ENCODE measurements at regions not wholly inside any gene's neighbourhood (a gene's known extent, or its start where the extent isn't known, plus 50 kb on each side); places are given as distances from the start of the nearest gene placed in this dataset.

- Histone ChIP-seq H3K36me3 (ENCODE audit: control insufficient read depth in 4 of 4, insufficient read depth in 4 of 4, low read length in 3 of 4) (no peaks in the 10 kb centered on the region), H3K27ac (ENCODE audit: insufficient read depth in 1 of 2, low read depth in 1 of 2, low read length in 2 of 2, poor library complexity in 1 of 2, severe bottlenecking in 2 of 2) (no peak overlapping the region), H3K27me3 (replicated peaks in 2 of 5; ENCODE audit: control insufficient read depth in 4 of 5, insufficient read depth in 5 of 5, low read length in 4 of 5) (peaks cover 0 to 52% (median 9%) of the 10 kb centered on the region in 5 experiments), H3K4me3 (ENCODE audit: control insufficient read depth in 1 of 7, extremely low read depth in 1 of 7, insufficient read depth in 4 of 7, low read depth in 2 of 7, low read length in 6 of 7) (no peak overlapping the region), H3K4me1 (ENCODE audit: control extremely low read depth in 1 of 4, control insufficient read depth in 4 of 4, insufficient read depth in 4 of 4, low read length in 3 of 4) (no peaks in the 10 kb centered on the region), H3K9me3 (ENCODE audit: control extremely low read depth in 1 of 5, control insufficient read depth in 4 of 5, insufficient read depth in 2 of 5, low read depth in 1 of 5, low read length in 4 of 5) (no peaks in the 10 kb centered on the region)
- 83% methylated on average over 12 of the region's 13 CpGs for WGBS (ENCODE audit: insufficient coverage)
- POLR2A ChIA-PET: no interaction called here
- CTCF ChIA-PET: interaction anchor here (1.1 kb wide), 1 partner anchor 11 kb away, joined by 3 read pairs; no protein-coding TSS in a partner anchor
- no peak for DNase-seq
Observed at GRCh38 chr11:69869311-69869939, 50.2 kb upstream of the FGF3 start.

GRCh38 chr11:69870766-69871165, 51.5 kb upstream of the FGF3 start:
- ChIA-PET CTCF (interaction anchor here (1.6 kb wide), 1 partner anchor 14 kb away, joined by 3 read pairs; no protein-coding TSS in a partner anchor), POLR2A (no interaction called here)
- H3K36me3 ChIP-seq (ENCODE audit: control insufficient read depth in 4 of 4, insufficient read depth in 4 of 4, low read length in 3 of 4): no peaks in the 10 kb centered on the region

GRCh38 chr11:69873166-69874077, 54.2 kb upstream of the FGF3 start:
- ChIA-PET POLR2A (no interaction called here), CTCF (interaction anchor here (1.1 to 1.7 kb wide), 3 partner anchors 10 to 17 kb away, joined by 3 to 7 read pairs (median 5); no protein-coding TSS in a partner anchor)
- 95% methylated on average over 10 of the region's 15 CpGs for WGBS (ENCODE audit: insufficient coverage)
- no peaks in the 10 kb centered on the region for H3K4me1 ChIP-seq (ENCODE audit: control extremely low read depth in 1 of 4, control insufficient read depth in 4 of 4, insufficient read depth in 4 of 4, low read length in 3 of 4)
- H3K9me3 ChIP-seq (ENCODE audit: control extremely low read depth in 1 of 5, control insufficient read depth in 4 of 5, insufficient read depth in 2 of 5, low read depth in 1 of 5, low read length in 4 of 5): no peaks in the 10 kb centered on the region
- no peak overlapping the region for H3K4me3 ChIP-seq (ENCODE audit: control insufficient read depth in 1 of 7, extremely low read depth in 1 of 7, insufficient read depth in 4 of 7, low read depth in 2 of 7, low read length in 6 of 7)
- peaks cover 0 to 46% (median 2%) of the 10 kb centered on the region in 5 experiments for H3K27me3 ChIP-seq (replicated peaks in 2 of 5; ENCODE audit: control insufficient read depth in 4 of 5, insufficient read depth in 5 of 5, low read length in 4 of 5)
- H3K36me3 ChIP-seq (ENCODE audit: control insufficient read depth in 4 of 4, insufficient read depth in 4 of 4, low read length in 3 of 4): no peaks in the 10 kb centered on the region
- H3K27ac ChIP-seq (ENCODE audit: insufficient read depth in 1 of 2, low read depth in 1 of 2, low read length in 2 of 2, poor library complexity in 1 of 2, severe bottlenecking in 2 of 2): no peak overlapping the region
- no peak for DNase-seq

More at GRCh38 chr11:69870766-69871165, 51.5 kb upstream of the FGF3 start:
- no peaks in the 10 kb centered on the region for H3K4me1 ChIP-seq (ENCODE audit: control extremely low read depth in 1 of 4, control insufficient read depth in 4 of 4, insufficient read depth in 4 of 4, low read length in 3 of 4)
- H3K4me3 ChIP-seq (ENCODE audit: control insufficient read depth in 1 of 7, extremely low read depth in 1 of 7, insufficient read depth in 4 of 7, low read depth in 2 of 7, low read length in 6 of 7): no peak overlapping the region
- no peaks in the 10 kb centered on the region for H3K9me3 ChIP-seq (ENCODE audit: control extremely low read depth in 1 of 5, control insufficient read depth in 4 of 5, insufficient read depth in 2 of 5, low read depth in 1 of 5, low read length in 4 of 5)
- no peak for DNase-seq
- H3K27ac ChIP-seq (ENCODE audit: insufficient read depth in 1 of 2, low read depth in 1 of 2, low read length in 2 of 2, poor library complexity in 1 of 2, severe bottlenecking in 2 of 2): no peak overlapping the region
- 61% methylated on average over 2 of the region's 3 CpGs for WGBS (ENCODE audit: insufficient coverage)
- peaks cover 0 to 59% (median 9%) of the 10 kb centered on the region in 5 experiments for H3K27me3 ChIP-seq (replicated peaks in 2 of 5; ENCODE audit: control insufficient read depth in 4 of 5, insufficient read depth in 5 of 5, low read length in 4 of 5)

- CTCF ChIA-PET: interaction anchor here (1.1 to 1.7 kb wide), 2 partner anchors 9 to 13 kb away, joined by 5 to 7 read pairs; no protein-coding TSS in a partner anchor
- 90% methylated on average over 15 of the region's 22 CpGs for WGBS (ENCODE audit: insufficient coverage)
- H3K27me3 ChIP-seq (replicated peaks in 2 of 5; ENCODE audit: control insufficient read depth in 4 of 5, insufficient read depth in 5 of 5, low read length in 4 of 5): peaks cover 0 to 40% (median 2%) of the 10 kb centered on the region in 5 experiments
Observed at GRCh38 chr11:69874178-69874983, 55.2 kb upstream of the FGF3 start.

GRCh38 chr11:69874984-69875624, 55.9 kb upstream of the FGF3 start:
- ChIA-PET POLR2A (no interaction called here), CTCF (no interaction called here)
- Histone ChIP-seq H3K27me3 (replicated peaks in 2 of 5; ENCODE audit: control insufficient read depth in 4 of 5, insufficient read depth in 5 of 5, low read length in 4 of 5) (peaks cover 0 to 40% (median 2%) of the 10 kb centered on the region in 5 experiments), H3K9me3 (ENCODE audit: control extremely low read depth in 1 of 5, control insufficient read depth in 4 of 5, insufficient read depth in 2 of 5, low read depth in 1 of 5, low read length in 4 of 5) (no peaks in the 10 kb centered on the region), H3K27ac (ENCODE audit: insufficient read depth in 1 of 2, low read depth in 1 of 2, low read length in 2 of 2, poor library complexity in 1 of 2, severe bottlenecking in 2 of 2) (no peak overlapping the region), H3K36me3 (ENCODE audit: control insufficient read depth in 4 of 4, insufficient read depth in 4 of 4, low read length in 3 of 4) (no peaks in the 10 kb centered on the region), H3K4me3 (ENCODE audit: control insufficient read depth in 1 of 7, extremely low read depth in 1 of 7, insufficient read depth in 4 of 7, low read depth in 2 of 7, low read length in 6 of 7) (no peak overlapping the region), H3K4me1 (ENCODE audit: control extremely low read depth in 1 of 4, control insufficient read depth in 4 of 4, insufficient read depth in 4 of 4, low read length in 3 of 4) (no peaks in the 10 kb centered on the region)
- DNase-seq: no peak
- 76% methylated on average over 15 of the region's 21 CpGs for WGBS (ENCODE audit: insufficient coverage)

More at GRCh38 chr11:69874178-69874983, 55.2 kb upstream of the FGF3 start:
- H3K9me3 ChIP-seq (ENCODE audit: control extremely low read depth in 1 of 5, control insufficient read depth in 4 of 5, insufficient read depth in 2 of 5, low read depth in 1 of 5, low read length in 4 of 5): no peaks in the 10 kb centered on the region
- H3K4me3 ChIP-seq (ENCODE audit: control insufficient read depth in 1 of 7, extremely low read depth in 1 of 7, insufficient read depth in 4 of 7, low read depth in 2 of 7, low read length in 6 of 7): no peak overlapping the region
- H3K36me3 ChIP-seq (ENCODE audit: control insufficient read depth in 4 of 4, insufficient read depth in 4 of 4, low read length in 3 of 4): no peaks in the 10 kb centered on the region
- H3K4me1 ChIP-seq (ENCODE audit: control extremely low read depth in 1 of 4, control insufficient read depth in 4 of 4, insufficient read depth in 4 of 4, low read length in 3 of 4): no peaks in the 10 kb centered on the region
- POLR2A ChIA-PET: no interaction called here
- no peak overlapping the region for H3K27ac ChIP-seq (ENCODE audit: insufficient read depth in 1 of 2, low read depth in 1 of 2, low read length in 2 of 2, poor library complexity in 1 of 2, severe bottlenecking in 2 of 2)
- no peak for DNase-seq

GRCh38 chr11:69876013-69876412, 56.8 kb upstream of the FGF3 start:
- Histone ChIP-seq H3K27me3 (replicated peaks in 2 of 5; ENCODE audit: control insufficient read depth in 4 of 5, insufficient read depth in 5 of 5, low read length in 4 of 5) (peaks cover 0 to 45% (median 2%) of the 10 kb centered on the region in 5 experiments), H3K9me3 (ENCODE audit: control extremely low read depth in 1 of 5, control insufficient read depth in 4 of 5, insufficient read depth in 2 of 5, low read depth in 1 of 5, low read length in 4 of 5) (no peaks in the 10 kb centered on the region), H3K4me1 (ENCODE audit: control extremely low read depth in 1 of 4, control insufficient read depth in 4 of 4, insufficient read depth in 4 of 4, low read length in 3 of 4) (no peaks in the 10 kb centered on the region), H3K27ac (ENCODE audit: insufficient read depth in 1 of 2, low read depth in 1 of 2, low read length in 2 of 2, poor library complexity in 1 of 2, severe bottlenecking in 2 of 2) (no peak overlapping the region), H3K4me3 (ENCODE audit: control insufficient read depth in 1 of 7, extremely low read depth in 1 of 7, insufficient read depth in 4 of 7, low read depth in 2 of 7, low read length in 6 of 7) (no peak overlapping the region), H3K36me3 (ENCODE audit: control insufficient read depth in 4 of 4, insufficient read depth in 4 of 4, low read length in 3 of 4) (no peaks in the 10 kb centered on the region)
- 92% methylated on average over 10 of the region's 10 CpGs for WGBS (ENCODE audit: insufficient coverage)
- no peak for DNase-seq
- ChIA-PET CTCF (interaction anchor here (1.1 kb wide), 1 partner anchor 27 kb away, joined by 3 read pairs; no protein-coding TSS in a partner anchor), POLR2A (no interaction called here)

All from common myeloid progenitor, CD34-positive (primary cell).